ENCODE measurements at regions not wholly inside any gene's neighbourhood (a gene's known extent, or its start where the extent isn't known, plus 50 kb on each side); places are given as distances from the start of the nearest gene placed in this dataset.
"Not testable (repeated sequence)": the region's sequence is repeated elsewhere in the genome, so short reads cannot be mapped to it uniquely, and the experiment has no call there.

DNA sequence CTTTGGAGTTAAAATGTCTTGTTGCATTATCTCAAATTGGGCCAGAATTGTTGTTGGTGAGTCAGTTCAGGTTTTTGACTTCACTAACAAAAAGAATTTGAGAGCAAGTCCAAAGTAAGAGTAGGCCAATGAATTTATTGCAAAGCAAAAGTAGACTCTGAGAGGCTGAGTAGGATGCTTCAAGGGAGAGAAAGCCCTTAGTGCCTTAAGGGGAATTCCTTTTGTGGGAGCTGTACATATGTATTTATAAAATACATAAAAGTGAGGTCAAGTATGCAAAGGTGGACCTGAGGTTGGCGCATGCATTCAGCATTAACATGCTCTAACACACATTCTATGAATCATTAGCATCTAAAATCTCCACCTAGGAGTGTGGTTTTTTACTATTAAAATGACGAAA is 565.4 kb downstream of the GRXCR1 start:
- DNase-seq = no peak

GRCh38 chr4:43458293-43458692 is 565.8 kb downstream of the GRXCR1 start:
- DNase-seq = no peak

DNA sequence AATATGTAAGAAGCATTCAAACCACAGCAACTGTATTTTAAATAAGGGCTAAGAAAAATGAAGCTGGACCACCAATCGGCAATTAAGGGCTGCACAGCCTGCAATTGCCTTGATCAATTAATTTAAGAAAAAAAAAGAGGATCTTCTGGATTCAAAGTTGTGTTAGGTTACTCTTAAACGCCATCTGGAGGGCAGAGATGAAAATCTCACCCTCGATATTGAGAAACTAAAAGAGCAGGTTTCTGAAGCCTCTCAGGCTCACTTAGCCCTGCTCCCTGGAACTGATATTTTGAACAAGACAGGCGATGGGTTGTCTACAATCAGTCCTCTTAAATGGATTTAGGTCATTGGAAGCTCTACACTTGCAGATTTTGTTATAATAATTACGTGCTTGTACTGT is 579.4 kb downstream of the GRXCR1 start:
- no peak for DNase-seq

DNA sequence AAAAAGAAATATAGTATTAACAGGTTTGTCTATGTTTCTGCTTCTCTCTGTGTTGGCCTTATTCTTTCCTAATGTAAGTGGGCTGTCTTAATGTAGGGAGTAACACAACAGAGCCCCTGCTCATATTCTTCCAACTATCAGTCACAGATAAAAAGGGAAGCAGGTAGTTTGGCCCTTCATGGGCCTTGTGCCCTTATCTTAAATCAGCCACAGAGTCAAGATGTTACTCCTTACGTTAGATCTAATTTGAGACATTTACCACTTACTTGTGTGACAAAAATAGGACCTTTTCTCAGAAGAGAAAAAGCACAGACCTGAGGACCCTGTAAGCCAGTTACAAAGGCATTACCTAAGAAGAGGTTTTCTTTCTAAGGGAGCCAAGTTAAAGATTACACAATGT is 589.0 kb downstream of the GRXCR1 start:
- DNase-seq = no peak

DNA sequence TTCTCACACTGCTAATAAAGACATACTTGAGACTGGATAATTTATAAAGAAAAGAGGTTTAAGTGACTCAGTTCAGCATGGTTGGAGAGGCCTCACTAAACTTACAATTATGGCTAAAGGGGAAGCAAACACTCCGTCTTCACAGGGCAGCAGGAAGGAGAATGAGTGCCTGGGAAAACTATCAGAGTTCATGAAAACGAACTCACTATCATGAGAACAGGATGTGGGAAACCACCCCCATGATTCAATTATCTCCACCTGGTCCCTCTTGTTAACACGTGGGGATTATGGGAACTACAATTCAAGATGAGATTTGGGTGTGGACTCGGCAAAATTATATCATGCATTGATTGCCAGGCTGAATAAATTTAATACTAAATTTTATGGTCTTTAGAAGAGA is 592.7 kb downstream of the GRXCR1 start:
- no peak for DNase-seq

GRCh38 chr4:43496188-43496587 is 603.7 kb downstream of the GRXCR1 start:
- no peak for DNase-seq

GRCh38 chr4:43496602-43497001 is 604.1 kb downstream of the GRXCR1 start:
- no peak for DNase-seq

GRCh38 chr4:43505823-43506222 is 613.3 kb downstream of the GRXCR1 start:
- DNase-seq = not testable (repeated sequence)

- DNase-seq = no peak
Measured at GRCh38 chr4:43512253-43512652, 619.7 kb downstream of the GRXCR1 start.

- no peak for DNase-seq
Measured at GRCh38 chr4:43525646-43526045, 633.1 kb downstream of the GRXCR1 start.

DNA sequence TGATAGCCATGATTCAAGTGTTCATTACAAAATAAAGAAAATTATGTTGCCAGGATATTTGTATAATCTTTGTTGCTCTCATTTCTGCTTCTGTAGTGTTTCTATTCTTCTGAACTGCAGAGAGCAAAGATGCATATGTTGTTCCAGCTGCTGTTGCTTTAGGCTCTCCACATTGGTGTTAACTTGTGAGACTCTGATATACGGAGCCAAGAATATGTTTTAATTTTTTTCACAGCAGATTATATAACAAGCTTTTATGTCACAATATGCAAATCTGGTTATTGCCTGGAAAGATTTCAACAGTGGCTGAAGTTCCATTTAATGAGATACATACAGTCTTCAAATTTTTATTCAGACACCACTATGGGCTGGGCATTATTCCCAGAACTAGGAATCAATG is 655.0 kb downstream of the GRXCR1 start:
- no peak for DNase-seq

DNA sequence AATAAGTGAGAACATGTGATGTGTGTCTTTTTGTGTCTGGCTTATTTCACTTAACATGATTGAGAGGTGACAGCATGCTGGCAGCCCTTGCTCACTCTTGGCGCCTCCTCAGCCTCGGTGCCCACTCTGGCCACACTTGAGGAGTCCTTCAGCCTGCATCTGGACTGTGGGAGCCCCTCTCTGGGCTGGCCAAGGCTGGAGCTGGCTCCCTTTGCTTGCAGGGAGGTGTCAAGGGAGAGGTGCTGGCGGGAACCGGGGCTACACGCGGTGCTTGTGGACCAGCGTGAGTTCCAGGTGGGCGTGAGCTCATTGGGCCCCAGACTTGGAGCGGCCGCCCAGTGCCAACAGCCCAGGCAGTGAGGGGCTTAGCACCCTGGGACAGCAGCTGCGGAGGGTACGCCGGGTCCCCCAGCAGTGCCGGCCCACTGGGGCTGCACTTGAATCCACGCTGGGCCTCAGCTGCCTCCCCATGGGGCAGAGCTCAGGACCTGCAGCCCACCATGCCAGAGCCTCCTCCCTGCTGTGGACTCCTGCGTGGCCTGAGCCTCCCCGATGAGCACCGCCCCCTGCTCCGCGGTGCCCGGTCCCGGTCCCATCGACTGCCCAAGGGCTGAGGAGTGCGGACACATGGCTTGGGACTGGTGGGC is 658.6 kb downstream of the GRXCR1 start:
- DNase-seq = no peak

- DNase-seq = no peak
Measured at GRCh38 chr4:43556262-43556661, 663.7 kb downstream of the GRXCR1 start.

GRCh38 chr4:43560047-43560446 is 667.5 kb downstream of the GRXCR1 start:
- DNase-seq = no peak

- DNase-seq = no peak
Measured at GRCh38 chr4:43564107-43564506, 671.6 kb downstream of the GRXCR1 start.

- no peak for DNase-seq
Measured at GRCh38 chr4:43564591-43564990, 672.1 kb downstream of the GRXCR1 start.

- DNase-seq = no peak
Measured at GRCh38 chr4:43567644-43568043, 675.1 kb downstream of the GRXCR1 start.

DNA sequence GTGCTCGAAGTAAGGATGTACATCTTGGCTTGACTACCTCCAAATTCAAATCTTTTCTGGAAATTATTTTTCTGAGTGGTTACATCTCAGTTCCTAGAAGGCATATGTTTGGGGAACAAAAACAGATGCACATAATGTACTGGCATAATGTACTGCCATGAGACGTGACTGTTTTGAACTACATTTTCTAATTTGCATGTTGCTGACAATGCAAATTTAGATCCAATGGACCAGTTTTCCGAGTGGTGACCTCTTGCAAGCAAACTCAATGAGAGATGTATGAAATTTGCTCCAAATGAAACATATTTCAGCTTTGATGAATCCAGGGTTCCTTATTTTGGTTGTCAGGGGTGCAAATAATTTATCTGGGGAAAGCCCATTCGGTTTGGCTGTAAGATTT is 694.3 kb downstream of the GRXCR1 start:
- DNase-seq = no peak

- no peak for DNase-seq
Measured at GRCh38 chr4:43587758-43588157, 695.2 kb downstream of the GRXCR1 start.

- no peak for DNase-seq
Measured at GRCh38 chr4:43607400-43607799, 714.9 kb downstream of the GRXCR1 start.

- no peak for DNase-seq
Measured at GRCh38 chr4:43607827-43608461, 715.4 kb downstream of the GRXCR1 start.

GRCh38 chr4:43619219-43619618 is 726.7 kb downstream of the GRXCR1 start:
- no peak for DNase-seq

DNA sequence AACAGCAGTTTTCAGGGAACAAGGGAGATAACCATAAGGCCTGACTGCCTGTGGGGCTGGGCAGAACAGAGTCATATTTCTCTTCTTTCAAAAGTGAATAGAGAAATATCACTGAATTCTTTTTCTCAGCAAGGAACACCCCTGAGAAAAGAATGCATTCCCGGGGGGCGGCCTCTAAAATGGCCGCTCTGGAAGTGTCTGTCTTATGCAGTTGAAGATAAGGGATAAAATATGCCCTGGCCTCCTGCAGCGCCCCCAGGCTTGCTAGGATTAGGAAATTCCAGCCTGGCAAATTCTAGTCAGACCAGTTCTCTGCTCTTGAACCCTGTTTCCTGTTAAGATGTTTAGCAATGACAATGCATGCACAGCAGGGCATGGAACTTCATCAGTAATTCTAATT is 745.4 kb downstream of the GRXCR1 start:
- DNase-seq = not testable (repeated sequence)

- DNase-seq = no peak
Measured at GRCh38 chr4:43651991-43652390, 759.5 kb downstream of the GRXCR1 start.

DNA sequence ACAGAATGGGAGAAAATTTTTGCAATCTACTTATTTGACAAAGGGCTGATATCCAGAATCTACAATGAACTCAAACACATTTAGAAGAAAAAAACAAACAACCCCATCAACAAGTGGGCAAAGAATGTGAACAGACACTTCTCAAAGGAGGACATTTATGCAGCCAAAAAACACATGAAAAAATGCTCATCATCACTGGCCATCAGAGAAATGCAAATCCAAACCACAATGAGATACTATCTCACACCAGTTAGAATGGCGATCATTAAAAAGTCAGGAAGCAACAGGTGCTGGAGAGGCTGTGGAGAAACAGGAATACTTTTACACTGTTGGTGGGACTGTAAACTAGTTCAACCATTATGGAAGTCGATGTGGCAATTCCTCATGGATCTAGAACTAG is 767.0 kb downstream of the GRXCR1 start:
- DNase-seq = not testable (repeated sequence)

Measured in dermis blood vessel endothelial cell (primary cell).